GM04503 (cell line): ENCODE measurements at regions not wholly inside any gene's neighbourhood (a gene's known extent, or its start where the extent isn't known, plus 50 kb on each side); places are given as distances from the start of the nearest gene placed in this dataset.

ENCODE experiments used
- DNase-seq: peaks from one replicate; pipeline ENCODE4 v3.0.0-alpha.2; 2012; ENCODE audit warnings: low read depth

- no peak for DNase-seq
Measured at GRCh38 chr12:102596031-102596430, 115.7 kb upstream of the IGF1 start.

- DNase-seq, result no peak
Measured at GRCh38 chr12:102595315-102595714, 115.0 kb upstream of the IGF1 start.

DNA sequence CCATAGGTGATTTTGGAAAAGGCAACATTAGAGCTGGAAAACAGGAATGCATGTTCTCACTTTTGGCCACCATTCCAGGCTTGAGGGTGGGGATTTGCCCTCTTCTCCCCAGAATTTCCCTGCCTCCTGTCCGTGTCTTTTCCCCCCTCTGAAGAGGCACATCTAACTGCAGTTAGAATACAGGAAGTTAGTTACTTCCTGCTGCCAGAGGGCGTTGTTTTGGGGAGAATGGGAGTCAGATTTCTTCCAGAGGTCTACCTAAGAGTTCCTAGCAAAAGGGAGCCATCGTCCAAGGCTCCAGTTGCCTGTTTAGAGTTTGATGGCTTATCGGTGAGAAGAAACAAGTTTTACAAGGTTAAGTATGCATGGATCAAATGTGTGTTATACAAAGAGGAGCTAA lies 112.8 kb upstream of the IGF1 start:
- no peak for DNase-seq

- no peak for DNase-seq
Measured at GRCh38 chr12:102592134-102592533, 111.8 kb upstream of the IGF1 start.

DNA sequence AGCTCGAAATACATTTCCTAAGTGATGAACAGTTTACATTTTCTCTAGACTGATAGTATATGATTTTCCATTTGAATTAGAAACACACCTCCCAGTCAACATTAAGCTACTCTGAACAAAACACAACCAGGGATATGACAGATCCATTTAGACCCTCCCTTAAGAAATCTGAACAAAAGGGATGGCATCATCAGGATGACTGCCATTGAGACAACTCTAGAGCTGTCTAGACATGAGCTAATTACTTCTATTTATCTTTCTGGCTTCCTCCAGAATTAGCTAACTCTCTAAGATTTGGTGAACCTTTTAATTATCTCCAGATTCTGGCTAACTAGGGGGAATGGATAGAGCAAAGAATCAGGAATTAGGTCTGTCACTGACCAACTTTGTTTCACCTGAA lies 92.9 kb upstream of the IGF1 start:
- DNase-seq, result no peak

DNA sequence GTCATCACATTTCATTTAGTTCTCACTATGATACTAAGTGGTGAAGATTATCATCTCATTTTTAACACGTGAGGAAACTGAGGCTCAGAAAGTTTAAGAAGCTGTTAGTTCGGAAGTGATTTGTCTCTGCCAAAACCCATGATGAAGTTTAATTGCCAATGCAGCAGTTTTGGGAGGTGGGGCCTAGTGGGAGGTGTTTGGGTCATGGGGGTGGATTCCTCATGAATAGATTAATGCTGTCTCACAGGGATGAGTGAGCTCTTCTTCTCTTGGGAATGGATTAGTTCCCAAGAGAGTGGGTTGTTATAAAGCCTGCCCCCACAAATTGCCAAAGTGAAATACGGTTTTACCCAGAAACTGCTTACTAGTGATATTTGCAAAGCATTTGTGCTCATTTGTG lies 91.5 kb upstream of the IGF1 start:
- no peak for DNase-seq

DNA sequence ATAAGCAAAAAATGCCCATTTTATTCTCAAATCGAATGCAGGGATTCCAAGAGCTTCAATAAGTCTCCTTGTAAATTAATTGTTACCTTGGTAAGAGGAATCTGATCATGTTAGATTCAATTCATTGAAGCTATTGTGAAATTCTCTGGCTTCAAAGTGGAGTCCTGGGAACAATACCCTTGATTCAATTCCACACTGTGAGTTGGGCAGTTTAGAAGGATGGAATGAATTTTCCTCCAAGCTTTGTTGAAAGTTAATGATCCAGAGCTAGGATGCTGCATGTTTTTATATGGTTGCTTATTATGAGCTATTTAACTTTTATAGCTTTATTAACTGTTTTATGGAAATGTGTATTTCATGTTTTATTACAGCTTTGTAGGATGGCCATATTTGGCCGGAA lies 89.9 kb upstream of the IGF1 start:
- DNase-seq, result no peak

GRCh38 chr12:102569803-102570202 lies 89.4 kb upstream of the IGF1 start:
- no peak for DNase-seq

GRCh38 chr12:102568276-102568675 lies 87.9 kb upstream of the IGF1 start:
- no peak for DNase-seq

- DNase-seq, result peak; percentile 82
Measured at GRCh38 chr12:102567031-102567985, 86.9 kb upstream of the IGF1 start.

- no peak for DNase-seq
Measured at GRCh38 chr12:102565555-102565954, 85.2 kb upstream of the IGF1 start.

- no peak for DNase-seq
Measured at GRCh38 chr12:102564026-102564425, 83.7 kb upstream of the IGF1 start.

- DNase-seq, result no peak
Measured at GRCh38 chr12:102562836-102563425, 82.6 kb upstream of the IGF1 start.

DNA sequence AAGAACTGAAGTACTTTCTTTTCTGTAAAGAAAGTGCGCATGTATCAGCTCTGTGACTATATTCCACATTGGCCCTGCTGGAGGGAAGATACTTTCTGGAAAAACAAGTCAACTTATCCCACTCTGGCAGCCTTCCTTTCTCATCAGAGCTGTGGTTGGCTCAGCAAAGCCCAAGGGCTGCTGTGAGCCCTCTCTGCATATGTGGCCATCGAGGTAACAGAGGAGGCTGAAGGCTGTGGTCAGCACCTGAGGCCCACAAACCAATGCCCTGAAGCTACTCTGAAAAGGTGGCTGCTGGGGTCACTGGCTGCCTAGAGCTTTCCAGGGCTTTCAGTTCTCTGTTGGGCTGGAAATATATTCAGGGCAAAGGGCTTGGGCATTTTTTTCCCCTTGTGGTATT lies 70.8 kb upstream of the IGF1 start:
- DNase-seq, result no peak

GRCh38 chr12:102549691-102550090 lies 69.3 kb upstream of the IGF1 start:
- DNase-seq, result no peak

GRCh38 chr12:102548543-102548942 lies 68.2 kb upstream of the IGF1 start:
- DNase-seq, result no peak

DNA sequence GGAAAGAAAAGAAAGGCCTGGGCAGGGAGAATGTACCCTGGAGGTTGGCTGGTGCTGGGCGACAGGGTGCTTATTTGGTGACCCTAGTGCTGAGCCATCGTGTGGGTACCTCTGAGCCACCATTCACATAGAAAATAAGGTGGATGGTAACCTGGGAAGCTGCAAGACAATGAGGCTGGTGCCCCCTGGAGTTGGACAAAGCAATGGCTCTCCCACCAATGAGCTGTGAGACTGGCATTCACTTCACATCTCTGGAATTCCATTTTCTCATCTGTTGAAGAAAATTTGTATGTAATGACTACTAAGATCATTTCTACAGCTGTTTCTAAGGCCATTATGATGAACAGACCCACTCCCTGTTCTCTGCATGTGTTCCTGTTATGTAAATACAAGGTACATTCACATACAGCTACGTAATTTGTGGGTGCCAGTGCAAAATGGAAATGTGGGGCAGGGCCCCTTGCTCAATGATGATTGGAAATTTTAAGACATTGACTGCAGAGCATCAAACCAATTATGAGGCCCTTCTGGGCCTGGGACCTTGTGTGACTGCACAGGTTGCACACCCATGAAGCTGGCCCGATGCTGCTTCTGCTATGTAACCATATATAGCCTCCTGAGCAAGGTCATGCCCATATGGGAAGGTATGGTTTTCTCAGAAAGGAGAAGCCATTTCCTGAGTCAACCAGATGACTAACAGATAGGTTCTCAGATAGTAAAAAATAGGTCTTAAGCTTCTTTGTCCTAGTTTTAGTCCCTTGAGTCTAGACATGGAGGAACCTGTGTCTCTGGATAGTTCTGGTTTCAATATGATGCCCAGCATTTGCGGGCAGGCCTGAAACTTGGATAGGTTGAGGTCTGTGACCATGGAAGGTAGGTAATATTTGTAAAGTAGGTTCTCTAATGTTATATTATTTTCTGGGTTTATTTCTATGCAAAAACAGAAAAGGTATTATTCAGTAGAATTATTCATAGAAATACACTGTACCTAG lies 63.4 kb upstream of the IGF1 start:
- DNase-seq, result no peak

DNA sequence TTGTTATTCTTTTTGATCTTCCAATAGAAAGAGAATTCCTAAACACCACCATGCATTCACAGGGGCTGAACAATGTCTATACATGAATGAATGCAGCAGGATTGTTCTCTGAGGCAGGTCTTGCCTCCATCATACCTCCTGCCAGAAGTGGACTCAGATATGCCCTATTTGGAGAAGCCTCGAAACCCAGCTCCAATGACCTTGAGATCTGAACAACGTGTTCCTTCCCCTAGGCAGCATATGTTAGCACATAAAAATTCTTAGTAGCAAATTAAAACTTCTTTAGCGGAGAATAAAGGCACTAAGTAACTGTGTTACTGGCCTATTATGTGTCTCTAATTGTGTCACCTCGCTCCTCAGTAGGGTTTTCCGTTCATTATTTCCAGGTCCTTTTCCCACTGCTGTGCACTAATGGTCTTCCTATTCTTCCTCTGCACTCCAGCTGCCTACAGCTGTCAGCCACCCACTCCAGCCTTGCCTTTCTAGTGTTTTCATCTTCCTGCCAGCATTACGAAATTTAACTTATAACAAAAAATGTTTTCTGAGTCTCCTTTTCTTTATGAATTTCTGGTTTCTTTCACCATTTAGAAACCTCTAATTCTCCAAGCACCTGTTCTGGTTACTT lies 62.6 kb upstream of the IGF1 start:
- DNase-seq, result no peak

GRCh38 chr12:102540815-102541385 lies 60.5 kb upstream of the IGF1 start:
- no peak for DNase-seq

DNA sequence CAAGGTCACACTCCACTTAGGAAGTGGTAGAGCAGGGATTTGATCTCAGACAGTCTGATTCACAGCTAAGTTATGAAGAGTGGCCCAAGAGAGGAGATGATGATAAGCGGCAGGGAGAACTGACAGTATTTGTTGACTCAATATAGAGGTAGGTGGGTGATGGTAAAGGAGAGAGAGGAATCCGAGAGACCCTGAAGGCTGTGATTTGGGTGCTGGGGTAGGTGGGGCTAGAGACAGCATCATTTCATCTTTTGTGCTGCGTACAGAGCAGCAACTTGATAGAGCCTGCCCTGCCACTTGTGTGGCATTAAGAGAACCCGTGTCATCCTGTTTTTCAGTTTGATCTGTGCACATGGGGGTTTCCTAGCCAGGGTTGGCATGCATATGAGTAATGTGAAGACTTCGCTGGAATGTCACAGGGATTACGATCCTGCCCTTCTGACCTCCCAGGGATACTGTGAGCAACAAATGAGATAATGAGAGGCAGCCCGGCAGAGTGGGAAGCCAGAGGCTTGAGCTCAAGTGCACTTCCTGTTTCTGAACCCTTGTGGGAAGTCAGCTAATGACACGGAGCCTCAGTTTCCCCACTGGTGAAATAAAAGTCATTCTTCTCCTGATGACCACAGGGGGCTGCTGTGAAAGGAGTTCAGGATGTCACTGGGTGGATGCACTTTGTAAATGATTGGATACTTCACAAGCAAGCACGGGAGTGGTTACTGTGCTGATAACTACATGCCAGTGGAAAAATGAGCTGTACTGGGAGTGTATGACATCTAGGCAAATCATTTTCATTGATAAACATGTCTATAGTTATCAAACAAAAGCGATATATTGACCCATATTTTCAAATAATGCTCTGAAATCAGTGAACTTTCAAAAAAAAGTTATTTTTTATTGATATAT lies 59.5 kb upstream of the IGF1 start:
- DNase-seq, result peak; percentile 94

DNA sequence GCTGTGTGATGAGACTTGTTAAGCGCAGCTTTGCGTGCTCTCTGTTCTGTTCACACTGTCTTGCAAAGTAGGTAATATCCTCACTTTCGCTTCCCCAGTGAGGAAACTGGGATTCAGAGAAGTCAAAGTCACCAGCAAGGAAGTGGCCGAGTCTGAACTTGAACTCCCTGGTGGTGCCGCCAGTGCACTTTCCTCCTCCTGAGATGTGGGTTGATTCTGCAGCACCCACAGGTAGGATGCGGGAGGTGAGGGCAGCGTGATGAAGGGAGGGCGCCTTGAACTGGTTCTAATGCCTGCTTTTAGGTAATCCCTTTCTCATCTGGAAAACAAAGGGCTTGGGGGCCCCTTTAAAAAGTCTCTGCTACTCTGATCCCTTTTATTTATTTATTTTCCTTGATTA lies 54.9 kb upstream of the IGF1 start:
- no peak for DNase-seq
